ENCODE measurements at regions not wholly inside any gene's neighbourhood (a gene's known extent, or its start where the extent isn't known, plus 50 kb on each side); places are given as distances from the start of the nearest gene placed in this dataset.

GRCh38 chr6:53413326-53413725 is 64.6 kb upstream of the ELOVL5 start:
- DNase-seq (ENCODE audit: low read depth) = no peak

DNA sequence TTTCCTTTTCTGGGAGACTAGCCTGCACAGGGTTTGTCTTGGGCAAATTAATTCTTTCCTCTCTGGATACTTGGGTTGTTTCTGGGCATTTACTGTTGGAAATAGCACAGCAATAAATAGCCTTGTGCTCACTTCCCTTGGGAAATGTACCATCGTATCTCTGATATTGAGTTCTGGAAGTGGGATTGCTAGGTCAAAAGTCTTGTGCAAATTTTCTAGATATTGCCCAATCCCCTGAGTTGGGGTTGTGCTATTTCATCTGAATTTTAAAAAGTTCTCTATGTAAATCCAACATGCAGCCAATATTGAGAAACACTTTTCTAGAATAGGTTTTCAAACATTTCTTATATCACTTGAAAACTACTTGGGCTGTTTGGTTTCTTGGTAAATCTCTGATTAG is 64.0 kb upstream of the ELOVL5 start:
- no peak for DNase-seq (ENCODE audit: low read depth)

DNA sequence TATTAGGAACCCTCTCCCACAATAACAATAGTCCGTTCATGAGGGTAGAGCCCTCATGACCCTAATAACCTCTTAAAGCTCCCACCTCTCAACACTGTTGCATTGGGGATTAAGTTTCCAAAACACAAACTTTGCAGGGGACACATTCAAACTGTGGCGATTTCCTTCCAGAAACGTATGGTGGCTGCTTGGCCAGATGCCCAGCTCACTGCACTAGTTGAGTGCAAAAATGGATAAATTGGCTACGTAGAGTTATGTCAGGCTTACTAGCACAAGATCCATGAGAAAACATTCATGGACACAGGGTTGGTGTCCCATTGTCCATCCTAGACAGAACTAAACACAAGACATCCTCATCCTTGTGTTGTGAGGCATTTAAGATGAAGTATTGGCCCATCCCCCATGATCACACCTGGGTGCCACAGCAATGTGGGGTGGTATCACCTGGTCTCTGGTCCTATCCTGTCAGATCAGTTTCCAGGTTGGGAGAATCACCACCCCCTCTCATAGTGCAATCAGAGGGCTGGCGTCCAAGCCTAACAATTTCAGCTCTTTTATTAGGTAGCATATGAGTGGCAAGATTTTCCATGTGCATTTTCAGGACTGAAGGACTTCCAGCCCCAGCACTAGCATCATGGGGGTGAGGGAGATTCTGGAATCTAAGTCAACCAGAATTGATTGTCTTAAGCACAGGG is 63.4 kb upstream of the ELOVL5 start:
- DNase-seq (ENCODE audit: low read depth) = no peak

- DNase-seq (ENCODE audit: low read depth) = no peak
Observed at GRCh38 chr6:53411451-53411850, 62.7 kb upstream of the ELOVL5 start.

GRCh38 chr6:53410508-53411258 is 61.9 kb upstream of the ELOVL5 start:
- DNase-seq (ENCODE audit: low read depth) = no peak

- DNase-seq (ENCODE audit: low read depth) = no peak
Observed at GRCh38 chr6:53408826-53409225, 60.1 kb upstream of the ELOVL5 start.

DNA sequence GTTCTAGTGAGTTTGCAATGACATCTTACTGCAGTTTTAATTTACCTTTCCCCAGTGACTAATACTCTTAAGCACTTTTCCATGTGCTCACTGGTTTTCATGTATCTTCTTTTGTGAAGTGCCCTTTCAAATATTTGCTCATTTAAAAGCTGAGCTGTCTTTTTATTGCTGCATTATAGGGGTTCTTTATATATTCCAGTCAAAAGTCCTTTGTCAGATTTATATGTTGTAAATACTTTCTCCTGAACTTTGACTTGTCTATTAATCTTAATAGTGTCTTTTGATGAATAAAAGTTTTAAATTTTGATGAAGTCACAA is 50.2 kb upstream of the ELOVL5 start:
- no peak for DNase-seq (ENCODE audit: low read depth)

GRCh38 chr6:53398247-53399026 is 49.7 kb upstream of the ELOVL5 start:
- DNase-seq (ENCODE audit: low read depth) = no peak
